Fibroblast of villous mesenchyme (primary cell): ENCODE measurements at regions not wholly inside any gene's neighbourhood (a gene's known extent, or its start where the extent isn't known, plus 50 kb on each side); places are given as distances from the start of the nearest gene placed in this dataset.

ENCODE experiments used
- DNase-seq: peaks from one replicate; pipeline ENCODE4 v3.0.0-alpha.2; 2010; ENCODE audit warnings: low read depth
- H3K4me3 ChIP-seq: 2 replicates; pipeline ENCODE4 v1.5.1; 2011; ENCODE audit warnings: low read depth, mild to moderate bottlenecking, low read length
- CTCF ChIP-seq: IDR thresholded peaks from 2 replicates; pipeline ENCODE4 v1.5.1; 2012; ENCODE audit warnings: low read depth, mild to moderate bottlenecking, low read length; ENCODE audit not compliant: insufficient read depth

DNA sequence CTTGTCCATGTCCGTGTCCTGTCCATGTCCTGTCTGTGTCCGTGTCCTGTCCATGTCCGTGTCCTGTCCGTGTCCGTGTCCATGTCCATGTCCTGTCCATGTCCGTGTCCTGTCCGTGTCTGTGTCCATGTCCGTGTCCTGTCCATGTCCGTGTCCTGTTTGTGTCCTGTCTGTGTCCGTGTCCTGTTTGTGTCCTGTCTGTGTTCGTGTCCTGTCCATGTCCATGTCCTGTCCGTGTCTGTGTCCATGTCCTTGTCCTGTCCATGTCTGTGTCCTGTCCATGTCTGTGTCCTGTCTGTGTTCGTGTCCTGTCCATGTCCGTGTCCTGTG, 55.0 kb upstream of the BHLHE23 start:
- no peak for DNase-seq
- no peak overlapping the region for H3K4me3 ChIP-seq
- no peak for TF ChIP-seq CTCF

DNA sequence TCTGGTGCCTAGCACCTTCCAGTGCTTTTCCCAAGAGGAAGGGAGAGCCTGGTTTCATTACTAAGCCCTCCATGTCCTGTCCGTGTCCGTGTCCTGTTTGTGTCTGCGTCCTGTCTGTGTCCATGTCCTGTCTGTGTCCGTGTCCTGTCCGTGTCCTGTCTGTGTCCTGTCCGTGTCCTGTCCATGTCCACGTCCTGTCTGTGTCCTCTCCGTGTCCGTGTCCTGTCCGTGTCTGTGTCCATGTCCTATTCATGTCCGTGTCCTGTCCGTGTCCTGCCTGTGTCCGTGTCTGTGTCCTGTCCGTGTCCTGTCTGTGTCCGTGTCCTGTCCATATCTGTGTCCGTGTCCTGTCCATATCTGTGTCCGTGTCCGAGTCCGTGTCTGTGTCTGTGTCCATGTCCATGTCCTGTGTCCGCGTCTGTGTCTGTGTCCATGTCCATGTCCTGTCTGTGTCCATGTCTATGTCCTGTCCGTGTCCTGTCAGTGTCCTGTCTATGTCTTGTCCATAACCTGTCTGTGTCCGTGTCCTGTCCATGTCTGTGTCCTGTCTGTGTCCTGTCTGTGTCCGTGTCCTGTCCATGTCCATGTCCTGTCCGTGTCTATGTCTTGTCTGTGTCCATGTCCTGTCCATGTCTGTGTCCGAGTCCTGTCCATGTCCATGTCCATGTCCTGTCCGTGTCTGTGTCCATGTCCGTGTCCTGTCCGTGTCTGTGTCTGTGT, 54.4 kb upstream of the BHLHE23 start:
- H3K4me3 ChIP-seq = no peak overlapping the region
- no peak for DNase-seq
- no peak for TF ChIP-seq CTCF

- H3K4me3 ChIP-seq = no peak overlapping the region
- no peak for TF ChIP-seq CTCF
- peak; percentile 9 for DNase-seq
Observed at GRCh38 chr20:63060057-63060991, 53.6 kb upstream of the BHLHE23 start.

GRCh38 chr20:63059684-63060056, 52.9 kb upstream of the BHLHE23 start:
- TF ChIP-seq CTCF = no peak
- no peak for DNase-seq
- H3K4me3 ChIP-seq = no peak overlapping the region

GRCh38 chr20:63058696-63059335, 52.1 kb upstream of the BHLHE23 start:
- no peak for DNase-seq
- H3K4me3 ChIP-seq = no peak overlapping the region
- no peak for TF ChIP-seq CTCF

DNA sequence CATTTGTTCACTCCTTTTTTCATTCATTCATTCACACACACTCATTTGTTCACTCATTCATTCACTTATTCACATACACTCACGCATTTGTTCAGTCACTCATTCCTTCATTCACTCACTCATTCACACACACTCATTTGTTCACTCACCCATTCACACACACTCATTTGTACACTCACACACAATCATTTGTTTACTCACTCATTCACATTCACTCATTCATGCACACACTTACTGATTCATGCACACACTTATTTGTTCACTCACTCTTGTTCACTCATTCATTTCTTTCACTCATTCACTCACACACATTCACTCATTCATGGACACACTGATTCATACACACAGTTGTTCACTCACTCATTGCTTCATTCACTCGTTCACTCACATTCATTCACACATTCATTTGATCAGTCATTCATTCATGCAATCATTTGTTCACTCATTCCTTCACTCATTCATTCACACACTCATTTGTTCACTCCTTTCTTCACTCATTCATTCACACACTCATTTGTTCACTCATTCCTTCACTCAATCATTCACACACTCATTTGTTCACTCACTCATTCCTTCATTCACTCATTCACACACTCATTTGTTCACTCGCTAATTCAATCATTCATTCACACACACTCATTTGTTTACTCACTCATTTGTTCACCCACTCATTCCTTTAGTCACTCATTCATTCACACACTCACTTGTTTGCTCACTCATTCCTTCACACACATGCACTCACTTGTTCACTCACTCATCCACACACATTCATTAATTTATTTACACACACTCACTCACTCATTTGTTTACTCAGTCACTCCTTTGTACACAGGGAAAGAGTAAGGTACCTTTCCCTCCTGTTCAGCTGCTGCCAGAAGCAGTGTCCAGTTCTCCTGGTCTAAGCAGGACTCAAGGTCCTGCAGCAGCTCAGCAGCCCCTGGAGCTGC, 50.7 kb upstream of the BHLHE23 start:
- no peak overlapping the region for H3K4me3 ChIP-seq
- DNase-seq = no peak
- no peak for TF ChIP-seq CTCF
